Suprapubic skin (tissue), 3 donors: ENCODE measurements at regions not wholly inside any gene's neighbourhood (a gene's known extent, or its start where the extent isn't known, plus 50 kb on each side); places are given as distances from the start of the nearest gene placed in this dataset.

ENCODE experiments used
- EP300 ChIP-seq: sonication (generic); formaldehyde crosslinking; IDR thresholded peaks from one replicate; pipeline ENCODE4 v1.6.1; 2017; ENCODE audit warnings: antibody characterized with exemption
- TF ChIP-seq, protein P1 (sequence below), 2 donors: fragments of 200-600 bp in 1 of 2; fragments of 450-650 bp in 1 of 2; sonication (generic) in 1 of 2; IDR thresholded peaks; one replicate each; pipeline ENCODE4 v1.5.1; 2016 to 2019; ENCODE audit warnings: antibody characterized with exemption in 2 of 2, mild to moderate bottlenecking in 1 of 2, moderate library complexity in 1 of 2

DNA sequence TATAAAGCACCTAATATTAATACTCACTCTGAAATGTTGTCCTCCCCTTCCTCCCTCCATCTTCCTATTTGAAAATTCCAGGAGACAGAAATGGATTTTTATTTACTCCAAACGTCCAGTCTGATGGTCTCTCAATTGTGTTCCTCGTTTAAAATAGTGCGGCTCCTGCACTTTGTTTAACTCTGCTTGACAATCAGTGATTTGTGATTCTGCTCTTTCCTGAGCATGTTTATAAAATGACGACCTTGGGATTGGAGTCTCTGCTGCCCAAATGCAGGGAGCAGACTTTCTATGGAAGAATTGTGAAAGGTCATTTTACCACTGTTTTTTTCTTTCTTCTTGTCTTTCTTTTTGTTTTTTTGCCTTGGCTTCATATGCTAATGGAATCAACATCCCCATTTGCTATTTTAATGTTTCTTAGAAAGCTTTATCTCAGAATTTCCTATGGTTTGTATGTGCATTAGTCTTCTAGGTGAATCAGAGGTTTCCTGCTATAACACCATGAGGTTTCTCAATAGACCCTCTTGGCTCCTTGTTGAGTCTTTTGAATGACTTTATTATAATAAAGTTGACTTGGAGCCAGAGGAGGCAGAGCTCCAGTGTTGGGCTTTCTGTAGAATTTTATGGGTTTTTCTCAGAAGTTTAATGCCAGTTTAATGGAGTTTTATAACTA lies 376.5 kb downstream of the CDH11 start:
- TF ChIP-seq, protein P1, sequence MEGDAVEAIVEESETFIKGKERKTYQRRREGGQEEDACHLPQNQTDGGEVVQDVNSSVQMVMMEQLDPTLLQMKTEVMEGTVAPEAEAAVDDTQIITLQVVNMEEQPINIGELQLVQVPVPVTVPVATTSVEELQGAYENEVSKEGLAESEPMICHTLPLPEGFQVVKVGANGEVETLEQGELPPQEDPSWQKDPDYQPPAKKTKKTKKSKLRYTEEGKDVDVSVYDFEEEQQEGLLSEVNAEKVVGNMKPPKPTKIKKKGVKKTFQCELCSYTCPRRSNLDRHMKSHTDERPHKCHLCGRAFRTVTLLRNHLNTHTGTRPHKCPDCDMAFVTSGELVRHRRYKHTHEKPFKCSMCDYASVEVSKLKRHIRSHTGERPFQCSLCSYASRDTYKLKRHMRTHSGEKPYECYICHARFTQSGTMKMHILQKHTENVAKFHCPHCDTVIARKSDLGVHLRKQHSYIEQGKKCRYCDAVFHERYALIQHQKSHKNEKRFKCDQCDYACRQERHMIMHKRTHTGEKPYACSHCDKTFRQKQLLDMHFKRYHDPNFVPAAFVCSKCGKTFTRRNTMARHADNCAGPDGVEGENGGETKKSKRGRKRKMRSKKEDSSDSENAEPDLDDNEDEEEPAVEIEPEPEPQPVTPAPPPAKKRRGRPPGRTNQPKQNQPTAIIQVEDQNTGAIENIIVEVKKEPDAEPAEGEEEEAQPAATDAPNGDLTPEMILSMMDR (IDR thresholded peaks at IDR 0.05): no peak
- no peak for TF ChIP-seq EP300
